GM10266 (cell line): ENCODE measurements at regions not wholly inside any gene's neighbourhood (a gene's known extent, or its start where the extent isn't known, plus 50 kb on each side); places are given as distances from the start of the nearest gene placed in this dataset.

ENCODE experiments used
- DNase-seq: peaks from one replicate; pipeline ENCODE4 v3.0.0; 2012; ENCODE audit errors: extremely low spot score
- TF ChIP-seq, protein P1 (sequence below): IDR thresholded peaks from 2 replicates; pipeline ENCODE4 v1.5.1; 2012; ENCODE audit warnings: mild to moderate bottlenecking, low read depth; ENCODE audit not compliant: control insufficient read depth, insufficient read depth; ENCODE audit errors: missing control alignments

GRCh38 chr4:80145739-80146138 is 51.6 kb upstream of the PRDM8 start:
- no peak for DNase-seq
- TF ChIP-seq, protein P1, sequence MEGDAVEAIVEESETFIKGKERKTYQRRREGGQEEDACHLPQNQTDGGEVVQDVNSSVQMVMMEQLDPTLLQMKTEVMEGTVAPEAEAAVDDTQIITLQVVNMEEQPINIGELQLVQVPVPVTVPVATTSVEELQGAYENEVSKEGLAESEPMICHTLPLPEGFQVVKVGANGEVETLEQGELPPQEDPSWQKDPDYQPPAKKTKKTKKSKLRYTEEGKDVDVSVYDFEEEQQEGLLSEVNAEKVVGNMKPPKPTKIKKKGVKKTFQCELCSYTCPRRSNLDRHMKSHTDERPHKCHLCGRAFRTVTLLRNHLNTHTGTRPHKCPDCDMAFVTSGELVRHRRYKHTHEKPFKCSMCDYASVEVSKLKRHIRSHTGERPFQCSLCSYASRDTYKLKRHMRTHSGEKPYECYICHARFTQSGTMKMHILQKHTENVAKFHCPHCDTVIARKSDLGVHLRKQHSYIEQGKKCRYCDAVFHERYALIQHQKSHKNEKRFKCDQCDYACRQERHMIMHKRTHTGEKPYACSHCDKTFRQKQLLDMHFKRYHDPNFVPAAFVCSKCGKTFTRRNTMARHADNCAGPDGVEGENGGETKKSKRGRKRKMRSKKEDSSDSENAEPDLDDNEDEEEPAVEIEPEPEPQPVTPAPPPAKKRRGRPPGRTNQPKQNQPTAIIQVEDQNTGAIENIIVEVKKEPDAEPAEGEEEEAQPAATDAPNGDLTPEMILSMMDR, result no peak

- no peak for DNase-seq
- TF ChIP-seq, protein P1, result no peak
Observed at GRCh38 chr4:80144676-80145470, 52.4 kb upstream of the PRDM8 start.

DNA sequence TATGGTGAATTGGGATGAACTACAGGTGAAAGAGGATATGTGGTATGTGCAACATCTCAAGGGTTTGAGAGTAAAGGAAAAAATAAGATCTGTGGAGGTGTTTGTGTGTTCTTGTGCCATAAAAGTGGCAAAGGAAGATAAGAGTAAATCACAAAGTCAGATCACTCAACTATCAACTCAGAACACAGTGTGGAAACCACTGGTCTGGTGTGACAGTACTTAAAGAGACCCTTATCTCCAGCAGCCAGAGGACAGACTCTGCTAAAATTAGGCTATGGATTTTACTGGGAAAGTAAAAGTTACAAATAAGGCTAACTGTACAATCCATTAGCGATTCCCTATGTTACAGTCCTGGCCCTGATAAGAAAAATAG is 54.0 kb upstream of the PRDM8 start:
- no peak for DNase-seq
- TF ChIP-seq, protein P1, result no peak

GRCh38 chr4:80142394-80143306 is 54.7 kb upstream of the PRDM8 start:
- TF ChIP-seq, protein P1, result no peak
- no peak for DNase-seq

DNA sequence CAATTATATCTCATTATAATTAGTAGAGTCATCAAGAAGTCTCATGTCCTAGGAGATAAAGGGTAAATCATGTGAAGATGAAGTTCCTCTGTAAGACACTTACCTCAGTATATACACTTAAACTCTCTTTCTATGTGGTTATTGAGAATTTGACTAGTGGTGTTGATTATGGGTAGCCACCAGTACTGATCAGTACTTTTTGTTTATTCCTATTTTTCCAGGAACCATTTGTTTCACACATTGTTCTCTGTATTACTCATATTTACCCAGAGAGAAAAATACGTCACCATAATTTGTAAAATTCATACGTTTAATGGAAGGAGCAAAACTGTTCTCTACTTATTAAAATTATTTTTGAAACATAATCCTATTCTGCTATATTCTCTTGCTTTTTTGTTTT is 55.8 kb upstream of the PRDM8 start:
- DNase-seq, result no peak
- TF ChIP-seq, protein P1, result no peak

DNA sequence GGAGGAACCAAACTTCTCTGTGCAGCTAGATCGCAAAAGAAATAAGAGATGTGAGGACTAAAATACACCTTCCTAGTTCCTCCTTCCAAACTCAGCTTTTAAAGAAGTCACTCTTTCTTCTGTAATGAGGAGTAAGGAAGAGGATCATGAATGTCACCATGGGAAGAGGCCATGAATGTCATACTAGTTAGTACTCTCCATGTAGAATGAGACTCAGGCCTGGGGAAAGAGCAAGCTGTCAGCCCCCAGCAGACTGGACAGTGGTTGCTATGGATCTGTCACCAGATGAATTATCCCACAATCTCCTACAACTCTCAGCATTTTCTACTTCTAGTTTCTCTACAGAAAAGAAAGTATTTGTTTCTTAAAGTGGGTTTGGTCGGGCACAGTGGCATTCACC is 57.1 kb upstream of the PRDM8 start:
- TF ChIP-seq, protein P1, result no peak
- no peak for DNase-seq

DNA sequence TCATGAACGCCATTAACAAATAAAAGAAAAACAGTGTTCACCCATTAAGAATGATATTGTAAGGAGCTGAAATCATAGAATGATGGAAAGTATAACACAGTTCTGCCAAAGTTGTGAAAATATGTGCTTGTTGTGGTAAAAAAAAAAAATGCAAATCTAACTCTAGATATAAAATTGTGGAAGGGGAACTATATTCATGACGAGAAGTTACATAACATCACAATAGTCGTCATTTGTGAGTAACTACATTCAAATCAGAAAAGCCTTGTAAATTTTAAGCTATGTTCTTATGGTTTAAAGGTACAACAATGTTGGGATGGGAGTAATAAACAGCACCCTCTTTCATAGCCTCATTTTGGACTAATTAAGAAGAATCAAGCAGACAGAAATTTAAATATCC is 57.6 kb upstream of the PRDM8 start:
- no peak for DNase-seq
- TF ChIP-seq, protein P1, result no peak
